ENCODE measurements at regions not wholly inside any gene's neighbourhood (a gene's known extent, or its start where the extent isn't known, plus 50 kb on each side); places are given as distances from the start of the nearest gene placed in this dataset.

- Histone ChIP-seq H3K9ac (no peak overlapping the region), H3K9me2 (ENCODE audit: insufficient read depth) (no peaks in the 10 kb centered on the region), H4K20me1 (ENCODE audit: insufficient read depth) (no peaks in the 10 kb centered on the region), H3K4me3 (no peak overlapping the region), H3K4me2 (ENCODE audit: unreplicated experiment) (no peak overlapping the region), H3K79me2 (ENCODE audit: insufficient read depth) (no peaks in the 10 kb centered on the region), H3K4me1 (ENCODE audit: insufficient read depth) (no peaks in the 10 kb centered on the region), H3K36me3 (ENCODE audit: low read depth) (no peaks in the 10 kb centered on the region), H2AFZ (no peak overlapping the region), H3F3A (ENCODE audit: insufficient read depth) (no peaks in the 10 kb centered on the region), H3K9me3 (ENCODE audit: low read depth) (no peaks in the 10 kb centered on the region), H3K27ac (no peak overlapping the region), H3K27me3 (replicated peaks; ENCODE audit: insufficient read depth) (no peaks in the 10 kb centered on the region)
- whole genome bisulfite sequencing, 2 experiments (ENCODE audit: low coverage in 1 of 2, low lambda C conversion rate in 2 of 2, missing lambda C conversion rate in 2 of 2) = 15 to 16% methylated on average over 3 of the region's 3 CpGs
- in situ Hi-C loops (cut with MboI) = no loop called here
- no peak for DNase-seq
- no peak for TF ChIP-seq EZH2 (IDR thresholded peaks at IDR 0.05; ENCODE audit: insufficient read depth, poor library complexity, severe bottlenecking)
- no peak for TF ChIP-seq EZH2phosphoT487 (IDR thresholded peaks at IDR 0.05; ENCODE audit: insufficient read depth, low read depth)
These were observed 60.4 kb upstream of the ATP2B2 start for GRCh38 chr3:10565814-10566213.

GRCh38 chr3:10566451-10566850, 61.1 kb upstream of the ATP2B2 start:
- H3K79me2 ChIP-seq (ENCODE audit: insufficient read depth) = no peaks in the 10 kb centered on the region
- WGBS, 2 experiments (ENCODE audit: low coverage in 1 of 2, low lambda C conversion rate in 2 of 2, missing lambda C conversion rate in 2 of 2) = 63 to 64% methylated on average over 3 of the region's 3 CpGs

DNA sequence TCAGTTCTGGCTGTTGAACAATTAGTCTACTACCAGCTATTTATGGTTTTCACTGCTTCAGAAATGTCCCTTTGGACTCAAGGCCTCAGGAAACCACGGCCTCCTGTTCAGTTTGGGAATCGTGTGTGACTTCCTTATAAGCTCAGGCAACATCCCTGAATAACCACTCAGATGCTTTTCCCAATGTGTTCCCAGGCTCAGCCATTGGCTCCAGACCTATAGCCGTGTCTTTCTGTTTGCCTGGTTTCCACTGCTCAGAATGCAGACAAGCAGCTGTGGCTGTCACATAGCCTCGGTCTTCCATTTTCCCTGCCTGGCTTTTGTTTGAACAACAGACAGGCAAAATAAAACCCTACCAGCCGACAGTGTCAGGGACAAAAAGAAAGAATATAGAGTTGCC, 63.2 kb upstream of the ATP2B2 start:
- 17 to 19% methylated on average over 5 of the region's 5 CpGs for WGBS, 2 experiments (ENCODE audit: low coverage in 1 of 2, low lambda C conversion rate in 2 of 2, missing lambda C conversion rate in 2 of 2)
- Histone ChIP-seq H3K4me1 (ENCODE audit: insufficient read depth) (no peaks in the 10 kb centered on the region), H3K9me2 (ENCODE audit: insufficient read depth) (no peaks in the 10 kb centered on the region), H4K20me1 (ENCODE audit: insufficient read depth) (no peaks in the 10 kb centered on the region), H3K36me3 (ENCODE audit: low read depth) (no peaks in the 10 kb centered on the region), H3K27ac (no peak overlapping the region), H2AFZ (no peak overlapping the region), H3K9ac (no peak overlapping the region), H3K4me3 (no peak overlapping the region), H3K79me2 (ENCODE audit: insufficient read depth) (no peaks in the 10 kb centered on the region), H3K9me3 (ENCODE audit: low read depth) (no peaks in the 10 kb centered on the region), H3K27me3 (replicated peaks; ENCODE audit: insufficient read depth) (peaks cover 17% of the 10 kb centered on the region), H3K4me2 (ENCODE audit: unreplicated experiment) (no peak overlapping the region), H3F3A (ENCODE audit: insufficient read depth) (no peaks in the 10 kb centered on the region)
- TF ChIP-seq EZH2 (IDR thresholded peaks at IDR 0.05; ENCODE audit: insufficient read depth, poor library complexity, severe bottlenecking) = no peak
- TF ChIP-seq EZH2phosphoT487 (IDR thresholded peaks at IDR 0.05; ENCODE audit: insufficient read depth, low read depth) = no peak
- no peak for DNase-seq
- in situ Hi-C loops (cut with MboI) = no loop called here

More at GRCh38 chr3:10566451-10566850, 61.1 kb upstream of the ATP2B2 start:
- Histone ChIP-seq H3K9me2 (ENCODE audit: insufficient read depth) (no peaks in the 10 kb centered on the region), H4K20me1 (ENCODE audit: insufficient read depth) (no peaks in the 10 kb centered on the region), H3K9ac (no peak overlapping the region), H3K9me3 (ENCODE audit: low read depth) (no peaks in the 10 kb centered on the region), H3K4me2 (ENCODE audit: unreplicated experiment) (no peak overlapping the region), H3K27me3 (replicated peaks; ENCODE audit: insufficient read depth) (0 out of 2 replicates have a peak, but pooled peaks cover under 1% of the 10 kb centered on the region), H3K4me3 (no peak overlapping the region), H3K36me3 (ENCODE audit: low read depth) (no peaks in the 10 kb centered on the region), H3K4me1 (ENCODE audit: insufficient read depth) (no peaks in the 10 kb centered on the region), H2AFZ (no peak overlapping the region), H3K27ac (no peak overlapping the region), H3F3A (ENCODE audit: insufficient read depth) (no peaks in the 10 kb centered on the region)
- in situ Hi-C loops (cut with MboI) = no loop called here
- TF ChIP-seq EZH2phosphoT487 (IDR thresholded peaks at IDR 0.05; ENCODE audit: insufficient read depth, low read depth) = no peak
- no peak for TF ChIP-seq EZH2 (IDR thresholded peaks at IDR 0.05; ENCODE audit: insufficient read depth, poor library complexity, severe bottlenecking)
- no peak for DNase-seq

- no peak for DNase-seq
- Histone ChIP-seq H3K27me3 (replicated peaks; ENCODE audit: insufficient read depth) (peaks cover 17% of the 10 kb centered on the region), H3K9me3 (ENCODE audit: low read depth) (no peaks in the 10 kb centered on the region), H3K9ac (no peak overlapping the region), H3K79me2 (ENCODE audit: insufficient read depth) (no peaks in the 10 kb centered on the region), H4K20me1 (ENCODE audit: insufficient read depth) (no peaks in the 10 kb centered on the region), H3K4me2 (ENCODE audit: unreplicated experiment) (no peak overlapping the region), H2AFZ (no peak overlapping the region), H3K27ac (no peak overlapping the region), H3F3A (ENCODE audit: insufficient read depth) (no peaks in the 10 kb centered on the region), H3K9me2 (ENCODE audit: insufficient read depth) (no peaks in the 10 kb centered on the region), H3K4me3 (no peak overlapping the region), H3K4me1 (ENCODE audit: insufficient read depth) (no peaks in the 10 kb centered on the region), H3K36me3 (ENCODE audit: low read depth) (no peaks in the 10 kb centered on the region)
- in situ Hi-C loops (cut with MboI) = no loop called here
- WGBS, 2 experiments (ENCODE audit: low coverage in 1 of 2, low lambda C conversion rate in 2 of 2, missing lambda C conversion rate in 2 of 2) = 20 to 27% methylated on average over 11 of the region's 11 CpGs
- no peak for TF ChIP-seq EZH2 (IDR thresholded peaks at IDR 0.05; ENCODE audit: insufficient read depth, poor library complexity, severe bottlenecking)
- TF ChIP-seq EZH2phosphoT487 (IDR thresholded peaks at IDR 0.05; ENCODE audit: insufficient read depth, low read depth) = no peak
These were observed 65.0 kb upstream of the ATP2B2 start for GRCh38 chr3:10570196-10570946.
